ENCODE measurements at regions not wholly inside any gene's neighbourhood (a gene's known extent, or its start where the extent isn't known, plus 50 kb on each side); places are given as distances from the start of the nearest gene placed in this dataset.
"Not testable (repeated sequence)": the region's sequence is repeated elsewhere in the genome, so short reads cannot be mapped to it uniquely, and the experiment has no call there.

DNA sequence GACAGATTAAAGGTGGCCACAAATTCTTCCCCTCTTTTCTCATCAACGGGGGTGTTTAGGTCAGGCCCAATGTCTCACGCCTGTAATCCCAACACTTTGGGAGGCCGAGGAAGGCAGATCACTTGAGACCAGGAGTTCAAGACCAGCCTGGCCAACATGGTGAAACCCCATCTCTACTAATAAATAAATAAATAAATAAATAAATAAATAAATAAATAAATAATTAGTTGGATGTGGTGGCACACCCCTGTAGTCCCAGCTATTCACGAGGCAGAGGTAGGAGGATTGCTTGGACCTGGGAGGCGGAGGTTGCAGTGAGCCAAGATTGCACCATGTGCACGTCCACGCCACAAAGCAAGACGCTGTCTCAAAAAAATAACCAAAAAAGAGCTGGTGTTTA lies 180.7 kb downstream of the FASLG start:
- not testable (repeated sequence) for DNase-seq

DNA sequence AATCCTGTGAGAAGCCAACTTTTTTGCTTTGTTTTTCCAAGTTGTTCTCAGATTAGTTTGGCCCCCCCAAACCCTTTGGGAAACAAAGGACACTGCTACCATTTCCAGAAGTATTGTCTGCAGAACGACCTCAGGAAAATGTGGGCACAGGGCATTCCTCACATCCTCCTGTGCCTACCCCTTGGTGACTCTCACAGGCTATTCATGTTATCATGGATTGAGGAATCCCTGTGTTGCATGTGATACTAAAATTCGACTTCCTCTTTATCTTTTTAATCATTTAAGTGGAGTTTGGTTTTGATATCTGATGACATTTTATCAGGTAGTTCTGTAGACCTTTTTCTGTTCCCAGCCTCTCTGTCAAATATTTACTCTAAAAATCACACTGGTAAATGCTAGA lies 184.5 kb downstream of the FASLG start:
- no peak for DNase-seq

DNA sequence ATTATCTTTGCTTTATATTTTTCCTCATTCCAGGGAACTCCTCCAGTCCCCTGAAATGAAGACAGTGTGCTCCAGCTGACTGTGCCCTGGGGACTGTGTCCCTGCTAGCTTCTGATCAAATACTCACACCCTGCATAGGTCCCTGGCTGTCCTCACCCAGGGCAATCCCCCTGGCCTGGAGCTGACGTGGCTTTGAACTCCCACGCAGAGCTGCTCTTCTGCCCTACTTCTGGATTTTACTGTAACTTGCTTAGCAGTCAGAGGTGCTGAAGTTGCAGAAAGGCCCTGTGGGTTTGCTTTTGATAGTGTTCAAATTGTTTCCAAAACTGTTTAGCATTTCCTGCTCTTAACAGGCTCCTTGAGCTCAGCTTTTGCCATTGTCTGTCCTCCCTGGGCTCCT lies 186.5 kb downstream of the FASLG start:
- peak; percentile 64 for DNase-seq

DNA sequence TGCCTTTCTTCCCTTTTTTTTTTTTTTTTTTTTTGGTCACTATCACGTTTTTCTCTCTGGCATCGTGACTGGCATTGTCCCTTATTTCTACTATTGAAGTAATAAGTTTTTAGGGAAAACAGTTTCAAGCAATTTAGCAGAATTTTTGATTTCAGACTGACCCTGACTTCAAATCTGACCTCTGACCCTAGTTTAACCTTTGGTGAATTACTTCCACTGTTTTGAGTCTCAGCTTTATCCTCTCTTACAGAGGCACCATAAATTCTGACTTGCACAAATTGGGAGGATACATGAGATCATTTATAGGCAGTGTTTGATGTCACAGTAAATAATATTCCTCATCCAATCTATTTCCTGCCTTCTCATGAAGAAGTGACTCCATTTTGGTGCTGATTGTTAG lies 187.0 kb downstream of the FASLG start:
- no peak for DNase-seq

DNA sequence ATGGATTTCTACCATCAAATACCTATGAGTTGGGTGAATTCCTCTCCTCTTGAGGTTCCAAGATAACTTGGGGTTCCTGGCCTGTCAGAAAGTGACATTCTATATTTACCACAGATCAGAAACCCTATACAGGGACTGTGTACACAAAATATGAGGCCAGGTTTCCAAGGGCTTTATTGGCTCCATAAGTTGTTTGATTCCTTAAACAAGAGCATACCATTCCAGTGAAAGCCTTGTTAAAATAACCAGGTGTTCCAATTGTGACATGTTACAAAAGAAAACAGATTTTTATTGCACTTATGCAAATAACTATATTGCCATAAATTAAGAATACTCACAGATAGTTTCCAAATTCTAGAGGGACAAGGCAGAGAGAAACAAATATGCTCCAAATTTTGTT lies 188.9 kb downstream of the FASLG start:
- DNase-seq = not testable (repeated sequence)

DNA sequence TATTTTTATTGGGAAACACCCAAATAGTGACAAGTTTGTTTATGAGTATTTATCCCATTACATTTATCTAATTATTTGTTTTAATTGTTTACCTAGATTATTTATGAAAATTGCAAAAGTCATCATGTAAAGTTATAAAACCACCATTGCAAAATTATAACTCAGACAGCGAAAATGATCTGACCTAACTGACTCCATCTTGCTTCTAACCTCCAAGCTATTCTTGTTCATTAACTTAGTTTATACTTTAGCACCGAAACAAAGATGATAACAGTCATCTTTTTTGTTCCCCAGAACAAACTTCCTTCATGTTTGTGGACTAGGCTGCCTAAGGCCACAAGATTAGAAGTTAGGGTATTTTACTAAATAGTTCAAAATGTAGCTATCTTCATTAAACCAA lies 190.8 kb downstream of the FASLG start:
- no peak for DNase-seq

DNA sequence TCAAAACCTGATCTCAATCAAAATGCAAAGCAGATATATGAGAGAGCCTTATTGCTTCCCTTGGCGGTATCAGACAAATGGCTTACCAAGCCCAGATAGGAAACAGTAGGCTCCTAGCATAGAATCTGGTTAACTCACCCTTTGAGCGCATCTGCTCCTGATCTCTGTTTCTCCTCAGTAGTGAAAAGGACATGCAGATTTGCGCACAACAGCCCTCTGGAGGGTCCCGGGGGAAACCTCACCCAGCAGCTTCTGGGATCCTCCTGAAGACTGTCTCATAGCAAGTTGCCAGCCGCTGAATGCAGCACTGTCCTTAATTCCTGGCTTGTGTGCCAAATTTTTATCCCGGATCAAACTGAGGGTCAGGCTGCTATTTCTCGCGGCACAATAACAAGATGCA lies 192.2 kb downstream of the FASLG start:
- DNase-seq = no peak

DNA sequence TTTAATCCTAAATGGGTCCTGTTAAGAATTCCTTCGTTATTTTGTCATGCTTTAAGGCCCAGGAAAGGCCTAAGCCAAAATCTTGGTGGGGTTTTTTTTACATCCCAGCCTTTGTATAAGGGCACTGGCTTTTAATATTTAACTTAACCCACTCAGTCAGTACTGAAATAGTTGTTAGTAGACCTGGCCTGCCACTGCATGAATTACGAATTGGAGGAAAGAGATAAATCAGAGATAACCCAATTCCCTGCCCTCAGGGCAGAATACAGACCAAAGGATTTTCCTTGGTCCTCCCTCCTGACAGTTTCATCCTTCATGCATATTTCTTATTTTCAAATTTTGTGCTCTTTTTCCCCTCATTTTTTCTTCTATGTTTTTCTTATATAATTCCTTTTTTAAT lies 193.0 kb downstream of the FASLG start:
- no peak for DNase-seq

DNA sequence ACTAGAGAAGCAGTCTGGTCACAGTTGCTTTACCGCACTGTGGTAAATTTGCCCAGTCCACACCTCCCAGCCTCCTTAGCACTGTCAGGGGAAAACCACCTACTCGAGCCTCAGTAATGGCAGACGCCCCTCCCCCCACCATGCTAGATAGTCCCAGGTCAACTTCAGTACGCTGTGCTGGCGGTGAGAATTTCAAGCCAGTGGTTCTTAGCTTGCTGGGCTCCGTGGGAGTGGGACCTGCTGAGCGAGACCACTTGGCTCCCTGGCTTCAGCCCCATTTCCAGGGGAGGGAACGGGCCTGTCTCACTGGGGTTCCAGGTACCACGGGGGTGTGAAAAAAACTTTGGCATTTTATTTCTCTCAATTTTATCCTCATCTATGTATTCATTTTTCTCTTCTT lies 194.8 kb downstream of the TNFSF18 start:
- not testable (repeated sequence) for DNase-seq

DNA sequence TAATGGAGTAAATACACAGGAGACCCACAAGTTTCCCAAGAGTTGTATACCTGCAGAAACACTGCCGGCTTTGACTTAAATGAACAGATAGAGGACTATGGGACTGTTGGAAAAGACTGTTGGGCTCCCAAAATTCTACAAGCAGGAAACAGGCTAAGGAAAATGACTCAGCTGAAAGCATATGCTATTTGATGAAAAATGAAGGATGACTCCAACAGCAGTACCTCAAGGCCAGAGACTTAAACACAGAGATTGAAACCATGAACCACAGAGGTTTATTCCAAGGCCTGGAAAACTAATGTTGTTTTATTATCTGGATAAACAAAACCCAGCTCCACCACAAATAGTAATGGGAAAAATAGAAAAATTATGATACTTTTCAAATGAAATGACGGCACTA lies 187.7 kb downstream of the TNFSF18 start:
- DNase-seq = no peak

DNA sequence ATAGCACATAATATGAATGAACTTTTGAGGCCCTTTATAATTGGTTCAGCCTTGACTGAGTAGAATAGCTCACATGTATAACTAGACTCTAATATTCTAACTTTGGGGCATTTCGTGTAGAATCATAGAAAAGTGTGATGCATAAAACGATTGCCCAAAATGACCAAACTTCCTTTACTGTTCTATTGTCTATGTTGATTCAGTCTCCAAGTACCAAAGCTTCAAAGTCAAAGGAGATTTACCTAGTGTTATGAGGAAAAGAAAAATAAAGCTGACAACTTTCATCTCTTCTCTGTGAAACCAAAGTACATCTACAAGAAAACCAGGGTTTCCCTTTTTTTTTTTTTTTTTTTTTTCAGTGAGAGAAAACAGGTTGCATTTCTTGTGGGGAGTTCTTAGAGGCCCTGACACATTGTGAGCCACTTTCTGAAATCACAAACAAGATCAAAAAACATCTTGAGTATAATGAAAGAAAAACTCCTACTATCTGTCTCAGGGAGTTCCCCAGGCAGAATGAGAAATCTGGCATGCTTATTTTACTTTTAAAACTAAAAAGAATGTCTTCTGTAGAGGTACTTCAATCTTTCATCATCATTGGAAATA lies 183.4 kb downstream of the TNFSF18 start:
- peak; percentile 38 for DNase-seq

DNA sequence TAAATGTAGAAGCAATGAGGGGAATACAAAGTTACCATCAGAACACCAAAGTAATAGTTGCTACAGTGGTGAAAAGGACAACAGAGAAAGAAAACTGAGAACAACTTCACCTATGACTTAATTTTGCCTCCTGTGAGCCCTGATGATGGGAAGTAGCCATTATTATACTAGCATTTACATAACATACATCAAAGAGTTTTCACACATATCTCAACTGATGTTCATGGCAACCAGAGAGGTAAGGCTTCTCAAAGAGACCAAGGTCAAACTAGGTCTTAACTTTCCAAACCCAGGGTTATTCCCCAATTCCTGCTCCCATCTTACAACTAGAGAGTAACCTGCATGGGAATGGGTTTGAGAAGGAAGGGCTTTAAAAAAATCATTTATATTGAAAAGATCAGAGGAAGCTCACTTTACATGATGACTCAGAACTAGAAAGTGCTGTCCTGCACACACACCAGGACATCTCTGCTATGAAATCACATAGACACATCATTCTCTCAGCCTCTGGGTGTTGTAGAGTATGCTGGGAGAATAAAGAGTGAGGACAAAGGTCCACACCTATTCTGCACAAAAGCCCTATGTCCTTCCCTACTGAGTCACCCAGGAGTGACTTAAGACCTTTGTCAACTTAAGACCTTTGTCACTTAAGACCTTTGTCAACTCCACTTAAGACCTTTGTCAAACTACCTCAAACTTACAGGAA lies 179.7 kb downstream of the TNFSF18 start:
- no peak for DNase-seq

DNA sequence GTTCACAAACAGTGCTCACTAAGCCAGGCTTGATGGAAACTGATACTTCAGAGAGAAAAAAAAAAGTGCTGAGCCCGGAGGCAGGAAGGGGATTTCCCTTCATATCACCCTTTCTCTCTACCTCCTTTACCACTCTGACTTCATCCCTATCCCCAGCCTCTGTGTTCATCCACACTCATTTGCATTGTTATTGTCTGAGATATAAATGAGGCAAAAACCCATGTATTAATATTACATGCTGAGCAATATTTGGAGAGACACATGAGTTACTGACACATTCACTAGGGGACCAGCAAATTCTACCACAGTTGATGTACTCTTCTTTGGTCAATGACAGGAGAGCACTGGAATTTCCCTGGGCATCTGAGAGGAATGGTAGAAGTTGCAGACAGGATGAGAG lies 175.8 kb downstream of the TNFSF18 start:
- DNase-seq = peak; percentile 4

DNA sequence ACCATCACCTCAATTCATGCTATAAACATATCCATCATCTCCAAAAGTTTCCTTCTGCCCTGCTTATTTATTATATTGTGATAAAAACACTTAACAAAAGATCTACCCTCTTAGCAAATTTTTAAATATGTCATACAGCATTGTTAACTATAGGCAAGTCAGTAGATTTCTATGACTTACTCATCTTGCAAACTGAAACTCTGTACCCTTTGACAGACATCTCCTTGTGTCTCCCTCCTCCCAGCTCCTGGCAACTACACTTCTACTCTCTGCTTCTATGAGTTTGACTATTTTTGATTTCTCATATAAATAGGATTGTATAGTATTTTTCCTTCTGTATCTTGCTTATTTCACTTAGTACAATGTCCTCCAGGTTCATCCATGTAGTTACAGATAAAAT lies 174.8 kb downstream of the TNFSF18 start:
- DNase-seq = no peak

DNA sequence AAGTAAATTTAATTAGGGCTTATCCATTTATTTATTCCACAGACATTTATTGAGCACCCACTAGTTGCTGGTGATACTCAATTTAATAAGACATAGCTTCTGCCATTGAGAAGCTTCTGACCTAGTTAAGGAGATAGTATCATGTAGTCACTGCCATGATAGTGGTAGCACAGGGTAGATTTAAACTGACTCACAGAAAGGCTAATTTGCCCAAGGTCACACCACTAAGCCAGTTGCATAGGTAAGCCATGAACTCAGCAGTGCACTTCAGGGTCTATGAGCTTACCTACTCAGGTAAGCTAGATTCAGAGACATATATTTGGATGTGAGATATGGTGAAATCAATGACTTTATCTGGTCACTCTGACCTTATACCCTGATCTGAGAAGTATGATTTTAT lies 168.4 kb downstream of the TNFSF18 start:
- DNase-seq = no peak

DNA sequence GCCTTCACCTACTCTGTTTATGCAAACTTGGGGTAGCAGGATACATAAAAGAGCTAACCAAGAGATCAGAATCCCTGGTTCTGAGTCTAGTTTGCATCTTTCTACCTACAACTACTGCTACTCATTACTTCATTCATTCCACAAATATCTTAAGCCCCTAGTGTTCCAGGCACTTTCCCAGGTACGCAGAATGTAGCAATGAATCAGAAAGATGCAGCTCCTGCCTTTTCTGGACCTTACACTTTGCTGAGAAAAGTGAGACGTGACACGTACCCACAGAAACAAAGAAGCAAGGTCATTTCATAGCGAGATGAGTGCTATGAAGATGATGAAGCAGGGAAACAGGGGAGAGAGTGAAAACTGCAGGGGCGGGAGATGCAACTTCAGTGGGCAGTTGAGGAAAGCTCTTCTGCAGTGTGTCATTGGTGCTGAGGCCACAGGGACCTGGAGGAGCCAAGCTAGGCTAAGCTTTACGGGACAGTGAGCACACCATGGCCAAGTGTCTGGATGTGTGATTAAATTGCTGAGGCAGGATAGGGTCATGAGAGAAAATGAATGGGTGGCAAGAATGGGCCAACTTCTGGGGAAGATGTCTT lies 167.9 kb downstream of the TNFSF18 start:
- no peak for DNase-seq

DNA sequence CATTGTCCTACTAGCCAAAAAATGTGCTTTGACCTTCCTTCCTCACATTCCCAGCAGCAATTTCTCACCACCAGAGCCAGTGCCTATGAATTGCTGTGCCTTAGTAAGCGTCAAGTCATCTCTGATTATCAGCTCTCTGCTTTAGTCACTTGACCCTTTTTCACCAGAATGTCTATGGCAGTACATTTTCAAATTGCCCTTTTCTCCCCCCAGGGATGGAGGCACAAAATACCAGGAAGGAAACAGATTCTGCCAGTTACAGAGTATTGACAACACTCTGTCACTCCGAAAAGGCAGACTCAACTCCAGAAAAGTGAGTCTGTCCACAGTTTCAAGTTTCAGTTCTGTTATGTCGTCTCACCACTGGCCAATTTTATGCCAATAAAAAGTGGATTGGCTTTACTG lies 167.4 kb downstream of the TNFSF18 start:
- no peak for DNase-seq

DNA sequence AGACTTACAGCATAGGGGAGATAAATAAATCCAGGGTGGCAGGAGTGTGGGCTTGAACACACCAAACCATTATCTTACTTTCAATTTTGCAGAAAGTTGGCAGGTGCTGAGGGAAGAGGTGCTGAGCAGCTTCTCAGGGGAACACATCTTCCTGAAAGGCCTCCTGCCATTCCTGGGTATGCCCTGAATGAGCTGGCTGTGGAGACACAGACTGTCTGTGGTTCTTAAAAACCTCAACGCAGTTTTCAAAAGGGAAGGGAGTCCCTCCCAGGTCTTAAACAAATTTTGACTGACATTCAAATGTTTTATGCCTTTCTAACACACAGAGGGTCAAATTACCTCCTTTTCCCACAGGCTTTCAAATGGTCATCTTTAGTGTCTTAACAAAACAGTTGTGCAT lies 166.9 kb downstream of the TNFSF18 start:
- no peak for DNase-seq

DNA sequence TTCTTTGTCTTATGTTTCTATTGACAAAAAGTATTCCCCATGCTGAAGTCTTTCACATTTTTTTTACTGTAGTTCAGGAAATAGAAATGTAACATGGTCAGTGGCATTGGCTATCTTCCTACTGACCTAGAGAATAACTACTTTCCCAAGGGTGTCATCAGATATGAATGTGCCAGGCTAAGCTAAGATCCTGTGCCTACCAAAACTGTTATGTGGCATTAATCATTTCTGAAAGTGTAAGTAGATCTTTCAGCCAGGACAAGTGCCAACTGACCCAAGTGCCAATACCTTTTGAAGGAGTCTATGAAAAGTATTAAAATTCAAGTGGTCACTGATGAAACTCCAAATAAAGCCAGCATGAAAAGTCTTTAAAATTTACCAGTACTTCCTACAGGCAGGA lies 165.3 kb downstream of the TNFSF18 start:
- no peak for DNase-seq

DNA sequence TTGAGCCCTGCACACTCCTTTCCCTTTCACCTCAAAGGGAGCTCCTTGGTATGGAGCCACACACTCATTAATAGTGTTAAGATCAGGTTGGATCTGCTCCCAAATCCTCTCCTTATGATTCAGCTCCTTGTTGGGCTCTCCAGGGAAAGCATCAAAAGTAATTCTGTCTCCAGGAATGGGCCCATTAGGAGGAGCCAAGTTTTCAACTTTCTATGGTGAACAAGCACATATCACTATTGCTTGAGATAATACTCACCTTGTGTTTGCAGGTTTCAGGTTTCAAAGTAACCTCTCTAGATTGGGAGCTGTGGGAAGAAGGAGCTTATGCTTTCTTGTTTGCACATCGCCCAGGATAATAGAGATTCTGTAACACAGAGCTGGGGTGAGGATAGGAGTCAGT lies 164.8 kb downstream of the TNFSF18 start:
- no peak for DNase-seq

DNA sequence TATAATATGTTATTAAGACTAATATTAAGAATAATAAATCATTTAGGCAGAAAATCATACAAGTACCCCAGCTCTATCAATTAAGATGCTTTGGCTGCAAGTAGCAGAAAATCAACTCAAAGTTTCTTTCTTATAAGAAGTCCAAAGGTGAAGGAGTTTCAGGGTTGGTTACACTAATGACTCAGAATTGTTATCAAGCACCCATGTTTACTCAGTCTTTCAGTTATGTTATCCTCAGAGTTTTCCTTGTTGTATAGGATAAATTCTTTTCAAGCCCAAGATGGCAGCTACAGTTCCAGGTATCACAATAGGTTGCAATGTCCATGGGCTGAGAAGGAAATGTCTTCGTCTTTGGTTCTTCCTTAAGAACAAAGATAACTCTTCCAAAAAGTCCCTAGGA lies 163.6 kb downstream of the TNFSF18 start:
- DNase-seq = no peak

DNA sequence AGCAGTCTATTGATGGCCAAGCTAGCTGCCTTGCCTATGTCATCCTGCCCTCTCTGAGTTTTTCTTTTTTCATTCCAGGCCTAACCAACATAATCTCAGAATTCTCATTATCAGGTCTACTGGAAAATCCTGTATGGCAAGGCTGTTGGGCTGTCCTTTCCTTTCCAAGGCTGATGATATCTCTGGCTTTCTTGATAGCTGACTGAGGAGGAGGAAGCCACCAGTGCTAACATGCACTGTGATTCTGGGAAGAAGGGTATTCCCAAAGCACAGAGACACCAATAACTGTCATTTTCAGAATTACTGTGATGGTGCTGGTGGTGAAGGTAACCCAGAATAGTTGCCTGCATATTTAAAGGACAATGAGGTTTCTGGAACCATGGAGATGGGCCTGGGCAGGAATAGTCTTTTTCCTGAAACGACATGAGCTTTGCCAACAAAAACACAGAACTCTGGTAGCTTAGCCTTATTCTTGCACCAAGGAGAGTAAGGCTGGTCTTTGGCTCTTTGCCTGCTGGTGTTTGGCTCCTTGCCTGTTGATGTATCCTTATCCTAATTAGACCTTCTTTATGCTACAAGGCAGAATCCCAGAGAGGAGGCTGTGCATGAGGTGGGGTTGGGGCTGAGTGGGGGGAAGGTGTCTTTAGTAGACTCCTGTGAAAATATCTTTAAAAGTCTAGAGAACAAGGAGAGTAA lies 157.4 kb downstream of the TNFSF18 start:
- DNase-seq = no peak

DNA sequence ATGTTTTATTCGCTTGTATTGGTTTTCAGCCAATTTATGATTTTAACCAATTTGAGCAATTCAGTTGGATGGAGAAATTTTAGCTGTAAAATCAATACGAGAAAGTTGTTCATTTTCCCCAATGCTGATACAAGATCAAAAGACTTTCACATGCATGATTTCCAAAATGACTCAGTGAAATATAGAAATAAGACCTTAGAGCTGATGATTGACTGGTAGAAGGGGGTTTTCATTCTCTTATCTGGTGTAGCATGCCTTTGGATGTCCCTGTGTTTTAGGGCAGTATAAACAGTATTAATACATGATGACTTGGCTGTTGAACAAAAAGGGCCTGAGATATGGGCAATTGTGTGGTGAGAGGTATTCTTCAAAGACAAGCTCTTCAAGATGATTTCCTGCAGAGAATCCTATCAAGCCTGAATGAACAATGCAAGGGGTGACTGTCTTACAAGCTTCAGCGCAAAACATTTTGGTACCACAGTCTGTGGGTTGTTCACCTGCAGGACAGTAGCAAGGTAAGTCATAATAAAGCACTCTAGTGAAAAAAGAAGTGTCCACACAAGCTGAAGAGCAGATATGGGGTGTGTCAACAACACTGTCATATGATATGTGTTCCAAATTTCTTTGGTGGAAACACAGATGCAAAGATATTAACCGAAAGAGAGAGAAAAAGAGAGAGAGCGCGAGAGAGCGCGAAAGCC lies 156.2 kb downstream of the TNFSF18 start:
- DNase-seq = no peak
